GM21529 (cell line): ENCODE measurements at regions not wholly inside any gene's neighbourhood (a gene's known extent, or its start where the extent isn't known, plus 50 kb on each side); places are given as distances from the start of the nearest gene placed in this dataset.

Experiments used
- ATAC-seq: cut with Tn5 transposase; IDR thresholded peaks from one replicate; pipeline ENCODE4 v1.9.1; 2021; ENCODE audit not compliant: unreplicated experiment

DNA sequence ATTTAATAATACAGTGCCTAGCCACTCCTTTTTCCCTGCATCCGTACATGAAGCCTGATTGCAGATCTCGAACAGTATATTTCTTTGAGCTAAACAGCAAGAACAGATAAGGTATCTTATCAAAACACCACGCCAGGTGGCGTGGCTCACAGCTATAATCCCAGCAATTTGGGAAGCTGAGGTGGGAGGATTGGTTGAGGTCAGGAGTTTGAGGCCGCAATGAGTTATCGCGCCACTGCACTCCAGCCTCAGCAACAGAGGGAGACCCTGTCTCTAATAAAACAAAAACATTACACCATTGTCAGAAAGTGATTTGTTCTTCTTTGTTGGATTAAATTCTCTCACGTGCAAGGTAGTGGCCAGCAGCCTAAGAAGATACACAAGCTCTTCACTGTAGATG, 291.2 kb upstream of the DMRT1 start:
- ATAC-seq, result no peak

DNA sequence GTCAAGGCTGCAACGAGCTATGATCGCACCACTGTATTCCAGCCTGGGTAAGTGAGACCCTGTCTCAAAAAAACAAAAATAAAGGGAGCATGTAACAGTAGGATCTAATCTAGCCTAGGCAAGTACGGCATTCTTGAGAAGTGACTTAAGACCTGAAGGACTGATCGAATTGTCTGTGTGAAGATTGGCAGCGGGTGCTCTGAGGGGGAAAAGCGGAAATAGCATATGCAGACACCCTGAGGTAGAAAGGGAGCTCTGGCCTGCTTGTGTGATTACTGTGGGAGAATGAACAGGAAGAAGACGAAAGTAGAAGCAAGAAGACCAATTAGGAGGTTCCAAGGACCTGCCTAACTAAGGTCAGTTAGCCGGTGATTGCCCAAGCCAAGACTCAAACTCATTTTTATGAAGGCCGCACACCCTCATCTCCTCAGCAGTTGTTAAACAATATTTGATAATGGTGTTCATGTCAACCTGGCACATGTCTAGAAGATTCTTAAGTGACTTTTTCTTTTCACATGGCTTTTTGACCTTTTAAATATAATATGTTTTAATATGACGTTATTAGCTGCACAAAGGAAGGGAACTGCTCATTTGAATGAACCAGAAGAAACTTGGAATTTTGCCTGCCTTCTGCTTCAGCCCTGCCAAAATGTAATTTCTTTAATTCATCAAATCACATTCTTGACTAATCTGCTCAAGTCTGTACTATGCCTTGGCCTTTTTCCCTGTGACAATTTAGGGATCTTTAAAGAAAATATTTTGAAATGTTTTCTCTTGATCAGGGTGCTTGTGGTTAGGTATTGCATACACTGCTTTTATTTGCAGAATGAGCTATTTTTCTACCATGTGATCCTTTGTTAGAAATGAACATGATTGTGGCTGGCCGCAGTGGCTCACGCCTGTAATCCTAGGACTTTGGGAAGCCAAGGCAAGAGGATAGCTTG, 289.2 kb upstream of the DMRT1 start:
- no peak for ATAC-seq

DNA sequence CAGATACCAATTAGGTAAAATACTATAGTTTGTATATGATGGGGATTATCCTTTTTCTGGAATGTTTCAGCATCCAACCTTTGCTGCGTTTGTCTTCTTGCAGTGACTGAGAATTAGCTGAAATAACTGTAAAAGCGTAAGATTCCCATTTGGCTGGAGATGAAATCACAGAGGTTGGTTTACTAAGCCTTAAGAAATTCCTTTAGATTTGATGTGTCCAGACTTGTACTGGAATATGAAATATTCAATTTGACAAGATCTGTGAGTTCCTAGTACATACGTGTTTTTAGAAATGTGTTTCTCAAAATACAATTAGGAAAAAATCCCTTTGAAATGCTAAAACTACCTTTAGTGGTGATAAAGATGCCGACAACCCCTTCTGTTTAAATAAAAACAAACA, 286.0 kb upstream of the DMRT1 start:
- no peak for ATAC-seq

DNA sequence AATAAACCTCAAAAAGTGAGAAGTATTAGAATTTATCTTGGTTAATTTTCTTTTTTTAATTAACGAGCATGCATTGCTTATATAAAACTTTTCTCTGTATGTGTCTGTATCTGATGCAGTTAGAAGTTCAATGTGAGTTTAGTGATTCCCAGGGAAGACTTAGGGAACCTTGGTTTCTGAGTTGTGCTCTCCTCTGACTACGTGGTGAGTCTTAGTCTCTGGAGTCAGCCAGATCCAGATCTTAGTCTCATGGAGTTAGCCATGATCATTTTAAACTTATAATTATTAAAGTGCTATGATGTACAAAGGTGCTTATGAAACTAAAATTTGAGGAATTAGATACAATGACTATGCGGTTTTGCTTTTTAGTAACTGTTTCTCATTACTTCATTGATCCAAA, 285.3 kb upstream of the DMRT1 start:
- no peak for ATAC-seq

DNA sequence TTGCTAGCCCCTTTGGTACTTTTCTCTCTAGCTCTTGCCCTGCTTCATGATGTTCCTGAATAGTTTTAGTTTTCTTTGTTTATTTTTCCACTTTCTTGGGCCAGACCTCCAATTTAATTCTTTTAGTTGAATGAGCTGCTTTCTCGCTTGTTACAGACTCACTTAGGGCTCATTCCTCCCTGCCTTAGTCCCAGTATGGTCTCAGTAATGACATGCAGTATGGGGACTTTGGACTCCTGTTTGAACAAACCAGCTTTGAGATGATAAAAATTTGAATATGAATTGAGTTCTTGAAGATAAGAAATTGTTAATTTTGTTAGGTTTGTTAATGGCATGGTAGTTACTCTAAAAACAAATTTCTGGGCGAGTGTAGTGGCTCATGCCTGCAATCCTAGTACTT, 284.8 kb upstream of the DMRT1 start:
- no peak for ATAC-seq

DNA sequence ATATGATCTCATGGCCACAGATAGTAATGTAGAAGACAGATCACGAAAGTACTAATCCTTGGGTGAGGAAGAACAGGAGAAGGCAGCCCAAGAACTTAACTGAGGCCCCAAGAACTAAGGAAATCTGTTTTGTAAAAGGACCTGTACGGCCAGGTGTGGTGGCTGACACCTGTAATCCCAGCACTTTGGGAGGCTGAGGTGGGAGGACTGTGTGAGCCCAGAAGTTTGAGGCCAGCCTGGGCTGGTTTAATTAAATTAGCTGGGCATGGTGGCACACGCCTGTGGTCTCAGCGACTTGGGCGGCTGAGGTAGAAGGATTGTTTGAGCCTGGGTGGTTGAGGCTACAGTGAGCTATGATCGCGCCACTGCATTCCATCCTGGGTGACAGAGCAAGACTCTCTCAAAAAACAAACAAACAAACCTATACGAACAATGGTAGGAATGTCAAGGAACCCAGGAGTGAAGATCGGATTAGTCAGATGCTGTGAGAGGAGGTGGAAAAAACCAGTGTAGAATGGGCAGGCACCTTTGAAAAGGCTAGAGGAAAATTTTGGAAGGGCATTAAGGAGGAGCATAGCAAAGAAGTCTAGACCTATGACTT, 283.8 kb upstream of the DMRT1 start:
- ATAC-seq, result no peak

DNA sequence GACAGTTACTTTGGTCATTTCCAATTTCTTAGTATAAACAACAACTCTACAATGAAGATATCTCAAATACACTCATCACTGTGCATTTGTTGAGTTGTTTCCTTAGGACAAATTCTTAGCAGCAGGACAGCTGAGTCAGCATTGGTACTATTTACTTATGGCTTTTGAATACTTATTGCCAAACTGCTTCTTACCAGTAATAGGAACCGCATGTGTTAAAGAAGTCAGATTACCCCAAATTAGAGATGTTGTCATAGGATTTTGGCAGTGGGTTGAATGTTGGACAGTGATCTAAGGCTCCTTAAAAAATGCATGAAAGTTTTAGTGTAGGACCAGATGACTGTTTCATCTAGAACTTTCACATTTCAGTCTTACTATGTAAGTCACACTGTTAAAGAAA, 280.1 kb upstream of the DMRT1 start:
- ATAC-seq, result no peak

DNA sequence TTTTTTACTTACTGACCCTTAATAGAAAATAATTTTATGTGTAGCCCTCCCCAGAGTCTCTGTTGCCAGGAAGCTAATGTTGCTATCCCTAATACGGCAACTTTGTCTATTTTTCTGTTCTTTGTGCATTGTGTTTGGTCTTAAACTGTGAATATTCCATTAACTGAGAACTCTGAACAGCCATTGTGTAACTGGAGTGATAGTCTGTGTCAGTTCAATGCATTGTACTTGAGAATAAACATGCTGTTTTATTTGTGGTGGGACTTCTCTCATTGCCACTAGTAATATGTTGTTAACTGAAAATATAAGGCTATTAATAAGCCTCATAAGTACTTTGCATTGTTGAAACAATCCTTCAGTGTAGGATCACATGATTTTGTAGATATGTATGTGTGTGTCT, 278.3 kb upstream of the DMRT1 start:
- no peak for ATAC-seq

DNA sequence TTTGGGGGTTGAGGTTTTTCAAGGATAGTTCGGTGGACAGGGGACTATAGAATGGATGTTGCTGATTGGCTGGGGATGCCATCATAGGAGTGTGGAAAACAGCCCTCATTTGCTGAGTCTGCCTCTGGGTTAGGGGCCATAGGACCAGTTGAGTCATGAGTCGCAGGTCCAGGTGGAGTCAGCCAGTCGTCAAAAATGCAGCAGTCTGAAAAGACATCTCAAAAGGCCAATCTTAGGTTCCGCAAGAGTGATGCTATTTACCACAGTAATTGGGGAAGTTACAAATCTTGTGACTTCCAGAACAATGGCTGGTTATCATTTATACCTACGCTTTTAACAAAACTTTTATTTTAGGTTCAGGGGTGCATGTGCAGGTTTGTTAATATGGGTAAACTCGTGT, 276.0 kb upstream of the DMRT1 start:
- no peak for ATAC-seq

DNA sequence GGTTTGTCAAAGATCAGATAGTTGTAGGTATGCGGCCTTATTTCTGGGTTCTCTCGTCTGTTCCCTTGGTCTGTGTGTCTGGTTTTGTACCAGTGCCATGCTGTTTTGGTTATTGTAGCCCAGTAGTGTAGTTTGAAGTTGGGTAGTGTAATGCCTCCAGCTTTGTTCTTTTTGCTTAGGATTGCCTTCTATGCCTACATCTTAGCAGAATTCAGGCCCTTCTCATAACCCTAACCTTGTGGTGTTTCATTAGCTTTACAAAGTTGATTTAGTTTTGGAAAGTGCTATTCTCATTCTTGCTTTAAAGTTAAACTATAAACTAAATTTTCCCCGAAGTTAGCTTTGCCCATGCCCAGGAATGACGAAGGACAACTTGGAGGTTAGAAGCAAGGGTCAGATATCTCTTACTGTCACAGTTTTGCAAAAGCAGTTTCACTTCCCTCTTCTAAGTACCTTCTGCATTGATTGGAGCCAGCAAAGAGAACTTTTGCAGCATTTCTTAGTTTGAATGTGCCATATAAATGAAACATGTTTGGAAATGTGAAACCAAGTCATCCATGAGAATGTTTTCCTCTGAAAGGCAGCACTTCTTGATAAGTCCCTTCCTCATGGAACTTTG, 274.3 kb upstream of the DMRT1 start:
- peak; percentile 92 for ATAC-seq

DNA sequence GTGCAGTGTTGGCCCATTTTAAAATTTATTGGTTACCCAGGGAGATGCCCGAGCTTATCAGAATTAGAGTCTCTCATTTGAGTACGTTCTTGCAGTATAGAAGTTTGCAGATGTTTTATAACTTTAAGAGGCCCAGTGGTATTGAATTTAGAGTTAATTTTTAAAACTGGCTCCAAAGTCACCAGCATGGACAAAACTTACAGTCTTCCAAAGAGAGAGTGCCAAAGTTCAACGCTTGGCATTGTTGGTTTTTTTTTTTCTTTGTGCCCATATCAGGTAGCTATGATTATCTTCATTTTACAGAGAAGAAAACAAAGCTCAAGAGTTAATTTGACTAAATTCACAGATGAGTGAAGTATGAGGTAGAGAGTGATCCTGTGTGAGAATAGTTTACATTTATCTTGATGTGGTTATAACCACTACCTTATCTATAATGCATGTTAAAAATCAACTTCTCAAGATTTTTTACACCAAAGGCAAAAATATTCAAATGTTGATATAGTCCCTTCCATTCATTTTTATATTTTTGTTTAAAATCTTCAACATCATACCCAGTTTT, 273.7 kb upstream of the DMRT1 start:
- no peak for ATAC-seq

DNA sequence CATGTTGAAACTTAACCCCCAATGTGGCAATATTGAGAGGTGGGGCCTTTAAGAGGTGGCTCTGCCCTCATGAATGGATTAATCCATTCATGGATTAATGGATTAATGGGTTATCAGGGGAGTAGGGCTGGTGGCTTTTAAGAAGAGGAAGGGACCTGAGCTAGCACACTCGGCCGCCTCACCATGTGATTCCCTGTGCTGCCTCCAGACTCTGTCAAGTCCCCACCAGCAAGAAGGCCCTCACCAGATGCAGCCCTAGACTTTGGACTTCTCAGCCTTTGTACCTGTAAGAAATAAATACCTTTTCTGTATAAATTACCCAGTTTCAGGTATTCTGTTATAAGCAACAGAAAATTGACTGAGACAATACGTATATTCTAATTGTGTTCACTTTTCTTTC, 272.2 kb upstream of the DMRT1 start:
- ATAC-seq, result no peak

DNA sequence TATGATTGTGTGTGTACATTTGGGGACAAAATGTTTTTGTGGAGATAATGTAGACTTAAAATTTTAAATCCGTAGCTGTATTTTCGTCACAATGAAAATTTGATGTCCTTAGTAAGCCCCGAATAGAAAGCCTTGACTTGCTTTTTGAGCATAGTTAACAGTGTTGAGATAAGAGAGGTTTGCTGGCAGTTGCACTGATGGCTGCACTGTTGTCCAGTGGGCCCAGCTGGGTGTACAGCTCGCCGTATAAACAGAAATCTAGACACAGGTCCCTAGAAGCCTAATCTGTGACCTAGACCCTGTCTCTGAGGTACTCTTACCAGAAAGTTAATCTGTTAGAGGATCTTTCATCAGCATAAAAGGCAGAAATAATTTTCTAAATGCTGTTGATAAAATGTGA, 271.3 kb upstream of the DMRT1 start:
- no peak for ATAC-seq

DNA sequence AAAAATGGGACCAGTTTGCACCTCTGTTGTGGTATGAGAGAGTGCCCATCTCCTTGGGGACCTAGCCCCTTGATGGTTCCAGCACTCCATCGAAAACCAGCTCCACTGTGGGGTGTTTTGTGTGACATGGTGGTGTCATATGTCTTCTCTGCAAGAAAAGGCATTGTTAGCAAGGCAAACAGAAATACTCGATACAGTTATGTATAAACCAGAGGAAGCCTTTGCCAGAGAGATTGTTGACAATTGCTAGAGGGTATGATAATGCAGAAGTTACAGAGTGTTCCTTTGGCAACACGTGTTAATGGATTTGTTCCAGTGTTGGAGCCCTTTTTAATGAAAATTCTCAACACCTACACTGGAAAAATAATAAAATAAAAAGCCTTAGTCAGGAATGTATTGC, 270.4 kb upstream of the DMRT1 start:
- ATAC-seq, result no peak

DNA sequence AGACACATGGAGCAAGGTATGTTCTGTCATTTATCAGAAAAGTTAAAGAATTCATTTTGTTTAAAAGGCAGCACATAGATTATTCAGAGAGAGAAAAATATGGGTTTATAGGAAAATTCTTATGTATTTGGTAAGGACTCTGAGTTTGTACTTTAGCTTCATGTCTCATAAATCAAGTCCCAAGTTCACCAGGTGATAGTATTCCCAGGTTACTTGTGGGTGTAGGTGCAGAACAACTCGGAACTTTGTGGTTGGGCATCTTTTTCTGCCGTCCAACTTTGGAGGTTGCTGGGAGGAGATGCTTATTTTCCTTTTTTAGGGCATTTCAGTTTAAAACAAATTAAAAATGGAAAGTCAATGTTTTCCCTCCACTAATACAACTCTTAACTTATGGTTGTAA, 269.8 kb upstream of the DMRT1 start:
- ATAC-seq, result no peak

DNA sequence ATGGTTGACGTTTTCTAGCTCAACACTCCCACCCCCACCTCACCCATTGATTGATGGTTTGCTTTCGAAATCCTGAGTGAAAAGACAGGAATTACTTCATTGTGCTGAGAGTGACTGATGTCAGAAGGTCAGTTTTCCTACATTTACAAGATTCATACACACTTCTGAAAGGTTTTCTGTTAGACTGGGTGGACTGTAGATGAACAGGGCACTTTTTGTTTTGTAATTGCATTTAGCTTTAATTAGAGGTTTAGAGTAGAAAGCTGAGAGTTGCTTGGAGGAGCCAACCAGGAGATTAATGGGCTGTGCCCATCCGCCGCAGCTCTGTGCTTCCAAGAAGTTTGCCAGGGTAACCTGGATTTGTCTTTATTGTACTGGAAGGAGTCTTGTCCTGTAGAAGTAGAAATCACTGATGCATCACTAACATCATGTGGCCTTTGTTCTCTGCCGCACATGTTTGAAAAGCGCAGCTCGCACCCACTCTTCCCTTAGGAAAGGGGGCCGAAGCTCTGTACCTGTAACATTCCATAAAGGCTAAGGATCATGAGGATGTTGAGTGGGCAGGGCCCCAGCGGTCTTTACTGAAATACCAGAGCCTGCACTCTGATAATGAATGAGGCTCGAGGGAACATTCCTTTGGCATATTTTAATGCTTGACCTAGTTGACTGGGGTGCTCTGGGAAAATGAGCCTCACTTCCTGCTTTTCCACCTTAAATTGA, 267.6 kb upstream of the DMRT1 start:
- no peak for ATAC-seq

DNA sequence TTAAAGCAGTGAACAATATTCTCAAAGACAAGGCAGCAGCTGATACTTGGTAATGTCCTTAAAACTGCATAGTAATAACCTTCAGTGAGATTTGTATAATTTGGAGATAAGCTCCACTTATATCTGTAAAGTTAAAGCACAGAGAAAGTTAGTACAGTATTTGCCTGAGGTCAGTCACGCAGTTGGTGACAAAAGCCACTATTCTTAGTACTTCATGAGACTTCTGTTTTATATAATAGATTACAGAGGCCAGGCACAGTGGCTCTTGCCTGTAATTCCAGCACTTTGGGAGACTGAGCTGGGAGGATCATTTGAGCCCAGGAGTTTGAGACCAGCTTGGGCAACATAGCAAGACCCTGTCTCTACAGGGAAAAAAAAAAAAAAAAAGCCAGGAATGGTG, 266.4 kb upstream of the DMRT1 start:
- ATAC-seq, result no peak

DNA sequence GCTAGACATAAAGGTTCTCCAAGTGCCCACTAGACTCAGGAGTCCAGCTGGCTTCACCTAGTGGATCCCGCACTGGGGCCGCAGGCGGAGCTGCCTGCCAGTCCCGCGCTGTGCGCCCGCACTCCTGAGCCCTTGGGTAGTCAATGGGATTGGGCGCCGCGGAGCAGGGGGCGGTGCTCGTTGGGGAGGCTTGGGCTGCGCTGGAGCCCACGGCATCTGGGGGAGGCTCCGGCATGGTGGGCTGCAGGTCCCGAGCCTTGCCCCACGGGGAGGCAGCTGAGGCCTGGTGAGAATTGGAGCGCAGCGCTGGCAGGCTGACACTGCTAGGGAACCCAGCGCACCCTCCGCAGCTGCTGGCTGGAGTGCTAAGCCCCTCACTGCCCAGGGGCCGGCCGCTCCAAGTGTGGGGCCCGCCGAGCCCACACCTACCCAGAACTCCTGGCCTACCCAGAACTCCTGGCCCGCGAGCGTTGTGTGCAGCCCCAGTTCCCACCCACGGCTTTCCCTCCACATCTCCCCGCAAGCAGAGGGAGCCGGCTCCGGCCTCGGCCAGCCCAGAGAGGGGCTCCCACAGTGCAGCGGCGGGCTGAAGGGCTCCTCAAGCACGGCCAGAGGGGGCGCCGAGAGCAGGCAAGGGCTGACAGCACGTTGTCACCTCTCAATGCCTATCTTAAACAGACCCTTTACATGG, 260.7 kb upstream of the DMRT1 start:
- ATAC-seq, result no peak

DNA sequence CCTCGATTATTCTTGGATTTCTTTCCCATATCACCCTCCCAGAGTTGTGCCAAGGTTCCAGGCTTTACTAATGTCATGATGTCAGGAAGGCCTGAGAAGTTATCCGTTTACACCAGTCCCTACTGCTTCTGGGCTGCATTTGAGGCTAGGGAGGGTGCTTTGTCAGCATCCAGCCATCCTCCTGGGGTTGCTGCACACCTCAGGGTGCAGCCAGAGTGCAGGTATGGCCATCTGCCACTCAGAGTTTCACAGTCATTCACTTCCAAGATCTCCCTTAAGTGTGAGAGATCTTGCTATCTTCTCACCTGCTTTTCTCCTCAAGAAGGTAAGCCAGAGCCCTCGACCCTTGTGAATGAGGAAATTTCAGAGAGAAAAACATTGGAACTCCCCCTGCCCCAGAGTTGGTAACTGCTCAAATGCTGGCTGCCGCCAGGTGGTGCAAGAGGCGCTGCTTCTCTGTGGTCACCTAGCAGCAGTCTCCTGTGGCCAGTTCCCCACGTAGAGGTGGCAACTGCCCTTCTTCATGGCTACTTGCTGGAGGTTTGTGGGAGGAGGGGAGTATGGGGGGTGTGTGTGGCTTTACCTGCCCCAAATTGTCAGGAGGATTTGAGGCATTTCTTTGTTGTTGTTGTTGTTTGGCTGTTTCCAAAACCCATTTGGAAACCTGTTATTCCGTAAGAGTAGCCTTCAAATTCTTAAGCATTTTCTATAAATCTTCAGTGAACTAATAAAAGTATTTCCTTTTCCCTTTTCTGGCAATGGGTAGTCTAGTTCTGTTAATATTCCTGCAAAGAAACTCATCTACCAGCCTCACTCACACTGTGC, 259.6 kb upstream of the DMRT1 start:
- no peak for ATAC-seq

DNA sequence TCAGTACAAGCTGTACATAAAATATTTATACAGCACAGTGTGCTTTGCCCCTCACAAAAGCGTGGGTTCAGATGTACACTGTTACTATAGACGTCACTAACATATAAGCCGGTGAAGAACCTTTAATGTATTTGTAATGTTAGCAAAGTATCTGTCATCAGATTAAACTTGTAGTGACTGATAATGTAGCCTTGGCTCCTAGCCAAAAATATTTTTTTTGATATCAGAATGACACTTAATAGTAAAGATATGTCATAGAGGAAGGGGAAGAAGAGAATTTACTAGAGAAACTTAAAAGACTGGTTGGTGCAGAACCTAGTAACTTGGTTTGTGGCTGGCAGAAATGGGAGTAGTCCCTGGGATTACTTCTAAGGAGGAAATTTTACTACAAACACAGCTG, 258.7 kb upstream of the DMRT1 start:
- ATAC-seq, result no peak
